ENCODE measurements at regions not wholly inside any gene's neighbourhood (a gene's known extent, or its start where the extent isn't known, plus 50 kb on each side); places are given as distances from the start of the nearest gene placed in this dataset.

GRCh38 chr3:147903026-147903425 lies 493.9 kb downstream of the ZIC1 start:
- Histone ChIP-seq H3K9me3 (peaks cover 0 to 5% of the 10 kb centered on the region in 2 donors), H3K27ac (no peak overlapping the region), H3K4me1 (no peaks in the 10 kb centered on the region), H3K27me3 (no peaks in the 10 kb centered on the region), H3K36me3 (no peaks in the 10 kb centered on the region), H3K4me3 (no peak overlapping the region)
- intact Hi-C loops (cut with DNase I; ENCODE audit: low total_unique reads) = no loop called here
- DNase-seq (ENCODE audit: low spot score in 2 of 2) = no peak
- TF ChIP-seq POLR2A (IDR thresholded peaks at IDR 0.05) (no peak), CTCF (IDR thresholded peaks at IDR 0.05) (no peak), POLR2AphosphoS5 (IDR thresholded peaks at IDR 0.05) (no peak)

- TF ChIP-seq CTCF (IDR thresholded peaks at IDR 0.05) = no peak
- no peak for TF ChIP-seq POLR2A (IDR thresholded peaks at IDR 0.05)
- no peak for TF ChIP-seq POLR2AphosphoS5 (IDR thresholded peaks at IDR 0.05)
These were observed 495.3 kb downstream of the ZIC1 start for GRCh38 chr3:147904421-147904820.

GRCh38 chr3:147906285-147906684 lies 497.1 kb downstream of the ZIC1 start:
- Histone ChIP-seq H3K27me3 (no peaks in the 10 kb centered on the region), H3K4me1 (no peaks in the 10 kb centered on the region), H3K4me3 (no peak overlapping the region), H3K9me3 (no peaks in the 10 kb centered on the region), H3K27ac (no peak overlapping the region), H3K36me3 (no peaks in the 10 kb centered on the region)
- DNase-seq (ENCODE audit: low spot score in 2 of 2) = no peak
- TF ChIP-seq POLR2AphosphoS5 (IDR thresholded peaks at IDR 0.05) (no peak), CTCF (IDR thresholded peaks at IDR 0.05) (no peak), POLR2A (IDR thresholded peaks at IDR 0.05) (no peak)
- intact Hi-C loops (cut with DNase I; ENCODE audit: low total_unique reads) = loop anchor here (5.0 kb wide), 1 partner anchor 866 kb away; no protein-coding TSS in a partner anchor

More at GRCh38 chr3:147904421-147904820, 495.3 kb downstream of the ZIC1 start:
- Histone ChIP-seq H3K4me1 (no peaks in the 10 kb centered on the region), H3K27me3 (no peaks in the 10 kb centered on the region), H3K36me3 (no peaks in the 10 kb centered on the region), H3K27ac (no peak overlapping the region), H3K4me3 (no peak overlapping the region), H3K9me3 (peaks cover 0 to 5% of the 10 kb centered on the region in 2 donors)
- no peak for DNase-seq (ENCODE audit: low spot score in 2 of 2)
- intact Hi-C loops (cut with DNase I; ENCODE audit: low total_unique reads) = no loop called here

- Histone ChIP-seq H3K4me3 (no peak overlapping the region), H3K36me3 (no peaks in the 10 kb centered on the region), H3K27me3 (no peaks in the 10 kb centered on the region), H3K4me1 (no peaks in the 10 kb centered on the region), H3K9me3 (no peaks in the 10 kb centered on the region), H3K27ac (no peak overlapping the region)
- DNase-seq (ENCODE audit: low spot score in 2 of 2) = no peak
- intact Hi-C loops (cut with DNase I; ENCODE audit: low total_unique reads) = no loop called here
- TF ChIP-seq POLR2AphosphoS5 (IDR thresholded peaks at IDR 0.05) = no peak
- no peak for TF ChIP-seq CTCF (IDR thresholded peaks at IDR 0.05)
- no peak for TF ChIP-seq POLR2A (IDR thresholded peaks at IDR 0.05)
These were observed 505.4 kb downstream of the ZIC1 start for GRCh38 chr3:147914532-147914931.

- Histone ChIP-seq H3K4me3 (no peak overlapping the region), H3K27ac (no peak overlapping the region), H3K36me3 (no peaks in the 10 kb centered on the region), H3K9me3 (no peaks in the 10 kb centered on the region), H3K4me1 (no peaks in the 10 kb centered on the region), H3K27me3 (no peaks in the 10 kb centered on the region)
- no peak for TF ChIP-seq CTCF (IDR thresholded peaks at IDR 0.05)
- no peak for TF ChIP-seq POLR2A (IDR thresholded peaks at IDR 0.05)
- TF ChIP-seq POLR2AphosphoS5 (IDR thresholded peaks at IDR 0.05) = no peak
- no peak for DNase-seq (ENCODE audit: low spot score in 2 of 2)
- intact Hi-C loops (cut with DNase I; ENCODE audit: low total_unique reads) = no loop called here
These were observed 505.9 kb downstream of the ZIC1 start for GRCh38 chr3:147915057-147915456.

Data from breast epithelium (tissue), 4 donors.